ENCODE measurements at regions not wholly inside any gene's neighbourhood (a gene's known extent, or its start where the extent isn't known, plus 50 kb on each side); places are given as distances from the start of the nearest gene placed in this dataset.
"Not testable (repeated sequence)": the region's sequence is repeated elsewhere in the genome, so short reads cannot be mapped to it uniquely, and the experiment has no call there.

- H3K36me3 ChIP-seq, result no peaks in the 10 kb centered on the region
- H3K27me3 ChIP-seq (replicated peaks; ENCODE audit: insufficient read depth), result no peaks in the 10 kb centered on the region
- H3K27ac ChIP-seq, result no peak overlapping the region
- TF ChIP-seq POLR2AphosphoS5 (IDR thresholded peaks at IDR 0.05) (no peak), CTCF (IDR thresholded peaks at IDR 0.05) (no peak), POLR2A (IDR thresholded peaks at IDR 0.05) (no peak)
- no peaks in the 10 kb centered on the region for H3K9me3 ChIP-seq
- no peaks in the 10 kb centered on the region for H3K4me1 ChIP-seq (replicated peaks)
- WGBS, result 49% methylated on average over 6 of the region's 6 CpGs
- H3K4me3 ChIP-seq, result no peak overlapping the region
- intact Hi-C loops (cut with DNase I), result no loop called here
- DNase-seq (ENCODE audit: low spot score), result no peak
Measured at GRCh38 chr2:107511970-107512789, 314.5 kb upstream of the RGPD4 start.

- intact Hi-C loops (cut with DNase I), result no loop called here
- Histone ChIP-seq H3K27me3 (replicated peaks; ENCODE audit: insufficient read depth) (no peaks in the 10 kb centered on the region), H3K4me3 (no peak overlapping the region), H3K27ac (no peak overlapping the region), H3K36me3 (no peaks in the 10 kb centered on the region), H3K9me3 (no peaks in the 10 kb centered on the region), H3K4me1 (replicated peaks) (no peaks in the 10 kb centered on the region)
- 70% methylated on average over 1 of the region's 1 CpG for WGBS
- DNase-seq (ENCODE audit: low spot score), result no peak
- no peak for TF ChIP-seq POLR2AphosphoS5 (IDR thresholded peaks at IDR 0.05)
- TF ChIP-seq CTCF (IDR thresholded peaks at IDR 0.05), result no peak
- TF ChIP-seq POLR2A (IDR thresholded peaks at IDR 0.05), result no peak
Measured at GRCh38 chr2:107525406-107525805, 301.3 kb upstream of the RGPD4 start.

- H3K4me1 ChIP-seq (replicated peaks), result no peaks in the 10 kb centered on the region
- no peaks in the 10 kb centered on the region for H3K36me3 ChIP-seq
- no peaks in the 10 kb centered on the region for H3K27me3 ChIP-seq (replicated peaks; ENCODE audit: insufficient read depth)
- H3K9me3 ChIP-seq, result no peaks in the 10 kb centered on the region
- no peak overlapping the region for H3K4me3 ChIP-seq
- TF ChIP-seq POLR2AphosphoS5 (IDR thresholded peaks at IDR 0.05) (no peak), CTCF (IDR thresholded peaks at IDR 0.05) (no peak), POLR2A (IDR thresholded peaks at IDR 0.05) (no peak)
- intact Hi-C loops (cut with DNase I), result no loop called here
- DNase-seq (ENCODE audit: low spot score), result no peak
- no peak overlapping the region for H3K27ac ChIP-seq
- 23% methylated on average over 1 of the region's 1 CpG for WGBS
Measured at GRCh38 chr2:107529146-107529545, 297.5 kb upstream of the RGPD4 start.

GRCh38 chr2:107530046-107530445 is 296.6 kb upstream of the RGPD4 start:
- no peaks in the 10 kb centered on the region for H3K9me3 ChIP-seq
- no peak for DNase-seq (ENCODE audit: low spot score)
- no peak overlapping the region for H3K27ac ChIP-seq
- no peaks in the 10 kb centered on the region for H3K27me3 ChIP-seq (replicated peaks; ENCODE audit: insufficient read depth)
- no peaks in the 10 kb centered on the region for H3K36me3 ChIP-seq
- no peaks in the 10 kb centered on the region for H3K4me1 ChIP-seq (replicated peaks)
- TF ChIP-seq CTCF (IDR thresholded peaks at IDR 0.05), result no peak
- TF ChIP-seq POLR2AphosphoS5 (IDR thresholded peaks at IDR 0.05), result no peak
- TF ChIP-seq POLR2A (IDR thresholded peaks at IDR 0.05), result no peak
- H3K4me3 ChIP-seq, result no peak overlapping the region
- WGBS, result 76% methylated on average over 1 of the region's 1 CpG
- intact Hi-C loops (cut with DNase I), result no loop called here

GRCh38 chr2:107534926-107535325 is 291.8 kb upstream of the RGPD4 start:
- no peak for TF ChIP-seq POLR2A (IDR thresholded peaks at IDR 0.05)
- no peak for TF ChIP-seq CTCF (IDR thresholded peaks at IDR 0.05)
- TF ChIP-seq POLR2AphosphoS5 (IDR thresholded peaks at IDR 0.05), result no peak
- Histone ChIP-seq H3K4me1 (replicated peaks) (no peaks in the 10 kb centered on the region), H3K27ac (no peak overlapping the region), H3K9me3 (no peaks in the 10 kb centered on the region), H3K4me3 (no peak overlapping the region), H3K27me3 (replicated peaks; ENCODE audit: insufficient read depth) (no peaks in the 10 kb centered on the region), H3K36me3 (no peaks in the 10 kb centered on the region)
- WGBS, result 91% methylated on average over 9 of the region's 9 CpGs
- DNase-seq (ENCODE audit: low spot score), result no peak
- intact Hi-C loops (cut with DNase I), result no loop called here

GRCh38 chr2:107535905-107536689 is 290.6 kb upstream of the RGPD4 start:
- H3K27ac ChIP-seq; H3K27me3 ChIP-seq (replicated peaks; ENCODE audit: insufficient read depth); intact Hi-C loops (cut with DNase I); DNase-seq (ENCODE audit: low spot score); H3K9me3 ChIP-seq; H3K4me3 ChIP-seq; H3K36me3 ChIP-seq; H3K4me1 ChIP-seq (replicated peaks): not testable (repeated sequence)
- 91% methylated on average over 16 of the region's 28 CpGs for WGBS
